ENCODE measurements at regions not wholly inside any gene's neighbourhood (a gene's known extent, or its start where the extent isn't known, plus 50 kb on each side); places are given as distances from the start of the nearest gene placed in this dataset.

DNA sequence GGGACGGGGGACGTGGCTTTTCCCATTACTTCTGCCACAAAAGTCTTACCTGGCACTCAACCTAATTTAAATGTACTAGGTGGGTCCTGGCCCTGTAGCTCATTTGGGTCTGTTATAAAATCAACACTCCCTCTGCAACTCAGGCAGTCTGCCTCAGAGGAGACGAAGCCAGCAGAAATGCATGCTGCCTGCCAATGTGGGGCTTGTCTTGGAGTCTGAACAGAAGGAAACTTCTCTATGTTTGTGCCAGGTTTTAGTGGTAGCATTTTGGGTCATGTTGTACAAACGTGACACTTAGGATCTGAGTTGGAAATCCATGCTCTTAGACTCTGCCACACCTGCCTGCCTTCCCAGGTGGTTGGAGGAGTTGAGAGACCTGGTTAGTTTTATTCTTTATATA is 292.5 kb upstream of the FAM98A start:
- no peak overlapping the region for H3K4me3 Mint-ChIP-seq (ENCODE audit: unreplicated experiment)
- H3K9me3 Mint-ChIP-seq (ENCODE audit: low read depth): peaks cover 8% of the 10 kb centered on the region
- H3K27ac Mint-ChIP-seq (ENCODE audit: unreplicated experiment): no peak overlapping the region
- DNase-seq (ENCODE audit: low spot score): no peak
- H3K27me3 Mint-ChIP-seq (ENCODE audit: low read depth): no peaks in the 10 kb centered on the region
- H3K4me1 Mint-ChIP-seq (ENCODE audit: low read depth): no peaks in the 10 kb centered on the region
- TF ChIP-seq, protein P1, sequence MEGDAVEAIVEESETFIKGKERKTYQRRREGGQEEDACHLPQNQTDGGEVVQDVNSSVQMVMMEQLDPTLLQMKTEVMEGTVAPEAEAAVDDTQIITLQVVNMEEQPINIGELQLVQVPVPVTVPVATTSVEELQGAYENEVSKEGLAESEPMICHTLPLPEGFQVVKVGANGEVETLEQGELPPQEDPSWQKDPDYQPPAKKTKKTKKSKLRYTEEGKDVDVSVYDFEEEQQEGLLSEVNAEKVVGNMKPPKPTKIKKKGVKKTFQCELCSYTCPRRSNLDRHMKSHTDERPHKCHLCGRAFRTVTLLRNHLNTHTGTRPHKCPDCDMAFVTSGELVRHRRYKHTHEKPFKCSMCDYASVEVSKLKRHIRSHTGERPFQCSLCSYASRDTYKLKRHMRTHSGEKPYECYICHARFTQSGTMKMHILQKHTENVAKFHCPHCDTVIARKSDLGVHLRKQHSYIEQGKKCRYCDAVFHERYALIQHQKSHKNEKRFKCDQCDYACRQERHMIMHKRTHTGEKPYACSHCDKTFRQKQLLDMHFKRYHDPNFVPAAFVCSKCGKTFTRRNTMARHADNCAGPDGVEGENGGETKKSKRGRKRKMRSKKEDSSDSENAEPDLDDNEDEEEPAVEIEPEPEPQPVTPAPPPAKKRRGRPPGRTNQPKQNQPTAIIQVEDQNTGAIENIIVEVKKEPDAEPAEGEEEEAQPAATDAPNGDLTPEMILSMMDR (IDR thresholded peaks at IDR 0.05): no peak
- H3K36me3 Mint-ChIP-seq (ENCODE audit: low read depth): no peaks in the 10 kb centered on the region

DNA sequence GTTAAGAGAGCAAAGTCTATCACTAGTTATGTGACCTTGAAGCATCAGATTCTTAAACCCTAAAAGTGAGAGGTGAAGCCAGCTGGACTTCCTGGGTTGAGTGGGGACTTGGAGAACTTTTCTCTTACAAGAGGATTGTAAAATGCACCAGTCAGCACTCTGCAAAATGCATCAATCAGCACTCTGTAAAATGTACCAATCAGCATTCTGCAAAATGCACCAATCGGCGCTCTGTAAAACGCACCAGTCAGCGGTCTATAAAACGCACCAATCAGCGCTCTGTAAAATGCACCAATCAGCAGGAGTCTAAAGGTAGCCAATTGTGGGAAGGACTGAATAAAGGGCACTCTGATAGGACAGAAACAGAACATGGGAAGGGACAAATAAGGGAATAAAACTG is 291.6 kb upstream of the FAM98A start:
- no peaks in the 10 kb centered on the region for H3K36me3 Mint-ChIP-seq (ENCODE audit: low read depth)
- no peaks in the 10 kb centered on the region for H3K4me1 Mint-ChIP-seq (ENCODE audit: low read depth)
- H3K4me3 Mint-ChIP-seq (ENCODE audit: unreplicated experiment): no peak overlapping the region
- H3K9me3 Mint-ChIP-seq (ENCODE audit: low read depth): peaks cover 5% of the 10 kb centered on the region
- no peaks in the 10 kb centered on the region for H3K27me3 Mint-ChIP-seq (ENCODE audit: low read depth)
- no peak for DNase-seq (ENCODE audit: low spot score)
- no peak overlapping the region for H3K27ac Mint-ChIP-seq (ENCODE audit: unreplicated experiment)
- TF ChIP-seq, protein P1 (IDR thresholded peaks at IDR 0.05): no peak

DNA sequence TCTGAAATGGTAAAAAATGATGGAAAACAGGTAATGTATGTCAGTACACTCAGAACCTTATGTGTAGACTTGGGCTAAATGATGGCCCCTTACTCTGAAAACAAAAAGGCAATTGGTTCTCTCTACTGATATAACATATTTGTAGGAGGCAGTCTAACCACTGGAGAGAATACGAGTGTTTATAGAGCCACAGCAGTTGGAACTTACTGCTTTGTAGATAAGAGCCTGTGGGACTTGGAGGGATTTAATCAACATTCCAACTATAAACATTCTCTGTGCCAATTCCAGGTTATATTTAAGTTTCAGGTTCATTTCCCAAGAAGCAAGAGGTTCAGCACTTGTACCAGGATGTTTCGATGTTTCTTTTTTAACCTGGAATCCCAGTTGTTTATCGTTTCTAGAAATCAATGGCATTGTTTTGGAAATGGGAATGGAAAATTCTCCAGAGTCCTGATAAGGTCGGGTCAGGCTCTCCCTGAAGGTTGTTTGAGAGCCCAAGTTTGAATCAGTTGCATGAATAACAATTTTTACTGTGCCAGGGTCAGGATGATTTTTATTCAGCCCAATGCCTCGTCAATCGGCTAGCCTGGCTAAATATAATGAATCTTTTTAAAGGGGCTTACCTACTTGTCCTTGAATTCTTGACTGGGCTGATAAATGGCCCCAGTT is 278.4 kb upstream of the FAM98A start:
- no peak for DNase-seq (ENCODE audit: low spot score)
- Mint-ChIP-seq H3K4me1 (ENCODE audit: low read depth) (no peaks in the 10 kb centered on the region), H3K4me3 (ENCODE audit: unreplicated experiment) (no peak overlapping the region), H3K27ac (ENCODE audit: unreplicated experiment) (no peak overlapping the region), H3K9me3 (ENCODE audit: low read depth) (peaks cover 20% of the 10 kb centered on the region), H3K27me3 (ENCODE audit: low read depth) (no peaks in the 10 kb centered on the region), H3K36me3 (ENCODE audit: low read depth) (no peaks in the 10 kb centered on the region)
- TF ChIP-seq, protein P1 (IDR thresholded peaks at IDR 0.05): no peak

- Mint-ChIP-seq H3K4me1 (ENCODE audit: low read depth) (no peaks in the 10 kb centered on the region), H3K36me3 (ENCODE audit: low read depth) (no peaks in the 10 kb centered on the region), H3K27ac (ENCODE audit: unreplicated experiment) (no peak overlapping the region), H3K27me3 (ENCODE audit: low read depth) (no peaks in the 10 kb centered on the region), H3K4me3 (ENCODE audit: unreplicated experiment) (no peak overlapping the region), H3K9me3 (ENCODE audit: low read depth) (peaks cover 34% of the 10 kb centered on the region)
- TF ChIP-seq, protein P1 (IDR thresholded peaks at IDR 0.05): no peak
- no peak for DNase-seq (ENCODE audit: low spot score)
Observed at GRCh38 chr2:33873076-33873605, 274.0 kb upstream of the FAM98A start.

DNA sequence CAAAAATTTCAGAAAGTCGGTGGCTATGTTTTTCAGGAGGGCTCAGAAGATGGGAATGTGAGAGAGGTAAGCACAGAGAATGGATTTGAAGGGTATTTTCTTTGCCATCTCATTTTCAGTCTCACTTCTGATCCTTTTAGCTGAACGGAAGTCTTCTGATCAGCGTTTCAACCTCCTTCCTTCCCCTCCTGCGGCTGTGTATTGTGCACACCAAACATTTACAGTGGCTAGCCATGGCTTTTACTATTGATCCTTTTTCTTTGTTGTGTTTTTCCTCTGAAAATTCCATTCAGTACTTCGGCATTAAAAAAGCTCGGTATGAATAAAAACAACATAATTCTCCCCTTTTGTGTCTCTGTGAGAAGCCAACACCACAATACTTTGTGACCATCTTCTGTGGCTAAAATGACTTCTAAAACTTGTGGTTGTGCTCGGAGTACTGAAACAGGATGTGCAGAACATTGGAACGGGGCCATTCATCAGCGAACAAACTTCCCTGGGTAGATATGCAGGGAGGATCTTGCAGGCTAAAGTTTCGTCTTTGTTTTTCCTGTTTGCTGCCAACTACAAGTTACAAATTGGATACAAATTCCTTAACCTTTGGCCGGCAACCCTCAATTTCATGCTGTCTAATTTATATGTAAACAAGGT is 260.8 kb upstream of the FAM98A start:
- TF ChIP-seq, protein P1 (IDR thresholded peaks at IDR 0.05): no peak

More for the DNA sequence above, 260.8 kb upstream of the FAM98A start:
- H3K27ac Mint-ChIP-seq (ENCODE audit: unreplicated experiment): no peak overlapping the region
- H3K27me3 Mint-ChIP-seq (ENCODE audit: low read depth): no peaks in the 10 kb centered on the region
- H3K4me3 Mint-ChIP-seq (ENCODE audit: unreplicated experiment): no peak overlapping the region
- H3K4me1 Mint-ChIP-seq (ENCODE audit: low read depth): no peaks in the 10 kb centered on the region
- H3K36me3 Mint-ChIP-seq (ENCODE audit: low read depth): no peaks in the 10 kb centered on the region
- H3K9me3 Mint-ChIP-seq (ENCODE audit: low read depth): peaks cover 28% of the 10 kb centered on the region
- DNase-seq (ENCODE audit: low spot score): no peak
